GM12891 (cell line): ENCODE measurements at regions not wholly inside any gene's neighbourhood (a gene's known extent, or its start where the extent isn't known, plus 50 kb on each side); places are given as distances from the start of the nearest gene placed in this dataset.

ENCODE experiments used
- PAX5 ChIP-seq: IDR thresholded peaks from 2 replicates; pipeline ENCODE4 v1.6.1; 2011; ENCODE audit warnings: low read length, moderate library complexity, mild to moderate bottlenecking; ENCODE audit not compliant: insufficient read depth, severe bottlenecking
- POLR2A ChIP-seq: IDR thresholded peaks from 2 replicates; pipeline ENCODE4 v1.6.1; 2011; ENCODE audit warnings: low read depth, low read length, control low read depth
- POLR2AphosphoS5 ChIP-seq: IDR thresholded peaks from 2 replicates; pipeline ENCODE4 v1.6.1; 2011; ENCODE audit warnings: low read depth, low read length, control low read depth
- POU2F2 ChIP-seq: IDR thresholded peaks from 2 replicates; pipeline ENCODE4 v1.6.1; 2011; ENCODE audit warnings: low read depth, mild to moderate bottlenecking, control low read depth, low read length, moderate library complexity
- TAF1 ChIP-seq: IDR thresholded peaks from 2 replicates; pipeline ENCODE4 v1.6.1; 2011; ENCODE audit warnings: low read depth, low read length, control low read depth

DNA sequence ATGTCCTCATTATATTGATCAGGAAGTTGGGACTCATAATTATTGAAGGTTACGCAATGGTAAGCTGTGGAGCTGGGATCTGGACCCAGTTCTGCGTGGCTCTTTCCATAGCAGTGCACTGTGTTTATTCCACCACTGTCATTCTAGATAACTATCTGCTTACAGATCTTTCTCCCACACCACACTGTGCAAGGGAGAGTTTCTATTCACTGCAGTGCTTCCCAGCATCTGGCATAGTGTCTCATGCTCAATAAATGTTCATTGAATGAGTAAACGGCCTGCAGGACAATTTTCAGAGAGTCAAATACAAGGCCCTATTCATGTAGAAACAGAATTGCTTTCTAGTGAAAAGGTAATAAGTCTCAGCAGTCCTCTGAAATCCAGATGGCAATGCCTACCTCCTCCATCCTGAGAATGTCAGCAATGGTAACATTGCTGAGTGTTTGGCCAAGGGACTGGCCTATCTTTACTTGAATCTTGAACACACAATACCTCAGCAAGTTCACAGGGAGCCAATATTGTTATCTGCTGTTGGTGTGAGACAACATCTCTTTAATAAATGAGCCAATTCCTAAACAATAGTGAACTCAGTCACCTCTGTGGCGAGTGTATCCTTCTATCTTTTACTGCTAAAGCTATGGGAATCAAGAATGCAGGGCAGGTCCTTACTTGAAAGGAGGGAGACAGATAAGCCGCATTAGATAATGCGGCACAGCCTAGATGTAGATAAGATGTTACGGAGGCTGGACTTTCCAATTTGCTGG lies 332.4 kb upstream of the PRICKLE1 start:
- TF ChIP-seq POLR2A (no peak), POLR2AphosphoS5 (no peak), POU2F2 (no peak), PAX5 (no peak), TAF1 (no peak)
